Neutrophil (primary cell): ENCODE measurements at regions not wholly inside any gene's neighbourhood (a gene's known extent, or its start where the extent isn't known, plus 50 kb on each side); places are given as distances from the start of the nearest gene placed in this dataset.
"Not testable (repeated sequence)": the region's sequence is repeated elsewhere in the genome, so short reads cannot be mapped to it uniquely, and the experiment has no call there.

Experiments
- H3K27ac ChIP-seq: fragments of 200-600 bp; sonication (generic); 2 replicates; pipeline ENCODE4 v1.5.1; 2016; ENCODE audit warnings: mild to moderate bottlenecking, moderate library complexity
- H3K27me3 ChIP-seq: fragments of 200-600 bp; sonication (generic); 2 replicates; pipeline ENCODE4 v1.6.0; 2016; ENCODE audit warnings: mild to moderate bottlenecking
- H3K36me3 ChIP-seq: fragments of 200-600 bp; sonication (generic); 2 replicates; pipeline ENCODE4 v1.5.1; 2017
- H3K4me1 ChIP-seq, 2 experiments: fragments of 200-600 bp in 1 of 2; sonication (generic) in 1 of 2; 1 replicate in 1 of 2; 2 replicates in 1 of 2; pipeline versions ENCODE4 v1.5.1 to v1.6.1; 2013 to 2016; ENCODE audit warnings: low read depth in 1 of 2, low read length in 1 of 2, mild to moderate bottlenecking in 1 of 2, moderate library complexity in 1 of 2; ENCODE audit not compliant: control insufficient read depth in 1 of 2, insufficient read depth in 1 of 2
- H3K4me3 ChIP-seq, 2 experiments: fragments of 200-600 bp in 1 of 2; sonication (generic) in 1 of 2; 1 replicate in 1 of 2; 2 replicates in 1 of 2; pipeline ENCODE4 v1.5.1; 2013 to 2016; ENCODE audit warnings: low read depth in 1 of 2, low read length in 1 of 2, mild to moderate bottlenecking in 1 of 2, moderate library complexity in 1 of 2
- H3K9me3 ChIP-seq: fragments of 200-600 bp; sonication (generic); 2 replicates; pipeline ENCODE4 v1.5.1; 2016
- TF ChIP-seq, protein P1 (sequence below): fragments of 200-600 bp; sonication (generic); IDR thresholded peaks from 2 replicates; pipeline ENCODE4 v1.5.1; 2016; ENCODE audit warnings: antibody characterized with exemption

DNA sequence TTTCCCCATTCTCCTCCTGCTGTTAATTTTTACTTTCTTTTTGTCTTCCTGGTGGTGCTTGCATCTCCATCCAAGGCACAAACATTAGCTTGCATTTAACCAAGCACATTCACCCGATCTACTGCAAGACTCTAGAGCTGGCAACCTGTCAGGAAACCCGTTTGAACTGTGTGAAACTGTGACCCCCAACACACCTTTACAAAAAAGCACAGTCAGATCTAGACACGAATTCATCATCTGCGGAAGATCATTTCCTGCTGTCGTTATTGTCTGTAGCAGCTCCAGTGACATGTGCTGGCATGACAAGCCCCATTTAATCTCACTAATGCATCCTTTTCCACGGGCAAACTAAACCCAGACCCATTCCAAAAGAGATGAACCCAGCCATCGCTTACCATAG lies 340.5 kb downstream of the VRK1 start:
- Histone ChIP-seq H3K4me3 (no peak overlapping the region), H3K4me1 (no peaks in the 10 kb centered on the region), H3K9me3 (no peaks in the 10 kb centered on the region), H3K36me3 (no peaks in the 10 kb centered on the region), H3K27ac (no peak overlapping the region), H3K27me3 (no peaks in the 10 kb centered on the region)
- TF ChIP-seq, protein P1, sequence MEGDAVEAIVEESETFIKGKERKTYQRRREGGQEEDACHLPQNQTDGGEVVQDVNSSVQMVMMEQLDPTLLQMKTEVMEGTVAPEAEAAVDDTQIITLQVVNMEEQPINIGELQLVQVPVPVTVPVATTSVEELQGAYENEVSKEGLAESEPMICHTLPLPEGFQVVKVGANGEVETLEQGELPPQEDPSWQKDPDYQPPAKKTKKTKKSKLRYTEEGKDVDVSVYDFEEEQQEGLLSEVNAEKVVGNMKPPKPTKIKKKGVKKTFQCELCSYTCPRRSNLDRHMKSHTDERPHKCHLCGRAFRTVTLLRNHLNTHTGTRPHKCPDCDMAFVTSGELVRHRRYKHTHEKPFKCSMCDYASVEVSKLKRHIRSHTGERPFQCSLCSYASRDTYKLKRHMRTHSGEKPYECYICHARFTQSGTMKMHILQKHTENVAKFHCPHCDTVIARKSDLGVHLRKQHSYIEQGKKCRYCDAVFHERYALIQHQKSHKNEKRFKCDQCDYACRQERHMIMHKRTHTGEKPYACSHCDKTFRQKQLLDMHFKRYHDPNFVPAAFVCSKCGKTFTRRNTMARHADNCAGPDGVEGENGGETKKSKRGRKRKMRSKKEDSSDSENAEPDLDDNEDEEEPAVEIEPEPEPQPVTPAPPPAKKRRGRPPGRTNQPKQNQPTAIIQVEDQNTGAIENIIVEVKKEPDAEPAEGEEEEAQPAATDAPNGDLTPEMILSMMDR, result no peak

DNA sequence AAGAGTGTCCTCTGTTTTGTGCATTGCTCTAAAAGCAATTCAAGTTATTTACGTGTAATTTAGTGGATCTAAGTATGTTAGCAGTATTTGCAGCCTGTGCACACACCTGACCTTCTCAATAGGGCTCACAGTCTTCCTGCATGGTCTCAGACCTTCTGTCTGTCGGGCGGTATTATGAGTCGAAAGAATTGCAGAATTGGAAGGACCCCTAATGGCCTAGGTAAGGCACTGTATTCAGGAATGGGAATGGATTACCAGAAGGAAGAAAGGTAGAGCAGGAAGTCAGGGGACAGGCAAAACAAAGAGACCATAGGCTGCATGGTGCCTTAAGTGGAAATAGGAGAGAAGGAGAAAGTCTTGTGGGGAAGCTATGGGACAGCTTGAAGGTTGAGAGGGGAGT lies 341.6 kb downstream of the VRK1 start:
- TF ChIP-seq, protein P1, result no peak
- Histone ChIP-seq H3K9me3 (no peaks in the 10 kb centered on the region), H3K27ac (no peak overlapping the region), H3K4me3 (no peak overlapping the region), H3K36me3 (no peaks in the 10 kb centered on the region), H3K27me3 (no peaks in the 10 kb centered on the region), H3K4me1 (no peaks in the 10 kb centered on the region)

DNA sequence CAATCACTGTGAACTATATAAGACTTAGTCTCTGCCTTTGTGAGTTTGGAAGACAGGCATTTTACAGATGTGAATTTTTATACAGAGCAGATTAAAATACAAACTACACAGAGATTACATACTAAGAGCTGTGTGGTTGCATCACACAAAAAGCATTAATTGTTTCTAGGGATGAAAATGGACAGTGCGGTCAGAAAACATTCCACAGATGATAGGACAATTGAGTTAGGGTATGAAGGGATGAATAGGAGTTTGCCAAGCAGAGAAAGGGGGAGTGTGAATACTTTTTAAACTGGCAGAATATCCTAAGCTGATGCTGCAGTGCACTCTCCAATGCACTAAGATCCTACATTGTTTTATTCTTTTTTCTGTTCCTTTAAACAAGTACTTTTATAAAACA lies 345.8 kb downstream of the VRK1 start:
- H3K36me3 ChIP-seq, result no peaks in the 10 kb centered on the region
- H3K4me3 ChIP-seq, result no peak overlapping the region
- no peak overlapping the region for H3K27ac ChIP-seq
- H3K9me3 ChIP-seq, result no peaks in the 10 kb centered on the region
- TF ChIP-seq, protein P1, result no peak
- H3K4me1 ChIP-seq, result no peaks in the 10 kb centered on the region
- H3K27me3 ChIP-seq, result no peaks in the 10 kb centered on the region

DNA sequence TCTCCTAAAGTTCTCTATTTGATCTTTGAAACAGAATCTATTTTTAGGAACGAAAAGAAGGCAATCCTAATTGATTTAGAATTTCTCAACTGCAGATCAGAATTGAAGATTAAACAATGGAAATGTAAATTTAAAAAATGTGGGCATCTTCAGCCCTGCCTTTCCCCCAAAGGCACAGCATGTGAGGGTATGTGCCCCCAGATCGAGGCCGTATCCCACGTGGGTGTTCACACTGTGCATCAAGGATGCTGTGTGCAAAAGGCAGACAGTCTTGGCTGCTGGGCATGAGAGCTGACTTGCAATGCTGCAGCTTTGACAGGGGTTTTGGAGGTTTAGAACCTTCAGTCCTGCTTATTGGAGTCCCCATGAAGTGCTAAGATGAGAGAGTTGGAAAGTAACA lies 346.3 kb downstream of the VRK1 start:
- no peaks in the 10 kb centered on the region for H3K27me3 ChIP-seq
- no peaks in the 10 kb centered on the region for H3K4me1 ChIP-seq
- H3K9me3 ChIP-seq, result no peaks in the 10 kb centered on the region
- TF ChIP-seq, protein P1, result no peak
- H3K27ac ChIP-seq, result no peak overlapping the region
- no peaks in the 10 kb centered on the region for H3K36me3 ChIP-seq
- H3K4me3 ChIP-seq, result no peak overlapping the region

DNA sequence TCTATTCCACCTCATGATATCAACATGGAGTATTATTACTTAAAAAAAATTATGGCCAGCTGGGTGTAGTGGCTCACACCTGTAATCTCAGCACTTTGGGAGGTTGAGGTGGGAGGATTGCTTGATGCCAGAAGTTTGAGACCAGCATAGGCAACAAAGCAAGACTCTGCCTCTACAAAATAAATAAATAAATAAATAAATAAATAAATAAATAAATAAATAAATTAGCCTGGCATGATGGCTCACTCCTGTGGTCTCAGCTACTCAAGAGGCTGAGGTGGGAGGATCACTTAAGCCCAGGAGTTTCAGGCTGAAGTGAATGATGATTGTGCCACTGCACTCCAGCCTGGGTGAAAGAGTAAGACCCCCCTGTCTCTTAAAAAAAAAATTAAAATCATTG lies 350.8 kb downstream of the VRK1 start:
- not testable (repeated sequence) for H3K36me3 ChIP-seq, H3K4me3 ChIP-seq, H3K27ac ChIP-seq, H3K27me3 ChIP-seq, H3K4me1 ChIP-seq, H3K9me3 ChIP-seq

DNA sequence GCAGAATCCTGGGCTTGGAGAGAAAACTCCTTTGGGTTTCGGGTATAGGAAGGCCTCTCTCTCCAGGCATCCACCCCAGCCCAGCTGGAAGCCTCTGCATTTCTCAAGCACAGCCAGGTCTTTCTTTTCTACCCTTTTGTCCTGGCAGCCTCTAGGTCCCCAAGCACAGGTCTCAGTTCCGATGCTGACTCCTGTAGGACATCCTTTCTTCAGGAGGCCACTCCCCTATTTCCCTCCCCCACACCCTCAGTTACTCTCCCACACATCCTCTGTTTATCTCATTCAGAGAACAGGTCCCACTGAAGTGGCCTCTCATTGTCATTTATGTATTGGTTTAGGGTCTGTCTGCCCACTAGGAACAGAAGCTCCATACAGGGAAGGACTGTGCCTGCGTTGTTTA lies 352.6 kb downstream of the VRK1 start:
- no peak overlapping the region for H3K27ac ChIP-seq
- TF ChIP-seq, protein P1, result no peak
- H3K27me3 ChIP-seq, result no peaks in the 10 kb centered on the region

More for the DNA sequence above, 352.6 kb downstream of the VRK1 start:
- Histone ChIP-seq H3K4me1 (no peaks in the 10 kb centered on the region), H3K4me3 (no peak overlapping the region), H3K36me3 (no peaks in the 10 kb centered on the region), H3K9me3 (no peaks in the 10 kb centered on the region)
